ENCODE measurements at regions not wholly inside any gene's neighbourhood (a gene's known extent, or its start where the extent isn't known, plus 50 kb on each side); places are given as distances from the start of the nearest gene placed in this dataset.

DNA sequence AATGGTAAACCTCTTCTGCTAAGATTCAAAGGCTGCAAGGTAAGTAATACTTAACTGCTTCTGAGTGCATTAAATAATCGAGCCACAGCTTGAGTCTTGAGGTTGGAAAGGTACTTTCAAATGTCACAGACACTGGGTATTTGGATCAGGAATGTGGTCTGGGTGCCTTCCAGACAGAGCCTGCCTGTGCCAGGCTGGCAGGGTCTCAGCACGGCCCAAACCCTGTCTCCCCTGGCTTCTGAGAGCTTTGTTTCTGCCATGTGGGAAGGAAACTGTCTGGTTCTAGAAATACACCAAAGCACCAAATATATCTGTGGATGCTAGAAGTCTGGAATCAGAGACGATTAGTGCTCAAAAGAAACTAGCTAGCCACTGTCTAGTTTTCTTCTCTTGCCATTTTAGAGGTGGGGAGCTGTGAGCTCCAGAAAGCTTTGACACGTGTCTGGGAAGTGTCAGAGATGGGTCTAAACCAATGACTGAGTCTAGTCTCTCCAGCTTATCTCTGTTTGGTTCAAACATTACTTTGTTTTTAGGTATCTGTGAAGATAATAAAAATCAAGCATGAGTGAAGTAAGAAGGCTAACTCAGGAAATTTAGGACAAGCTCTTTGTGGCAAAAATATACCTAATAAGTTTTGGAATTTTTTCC, 162.8 kb downstream of the CYP26A1 start:
- no peak overlapping the region for H3K27ac ChIP-seq
- intact Hi-C loops (cut with DNase I): no loop called here
- no peaks in the 10 kb centered on the region for H3K36me3 ChIP-seq
- 36 to 46% methylated on average over 4 of the region's 4 CpGs for WGBS, 2 donors
- ATAC-seq (peak in 4 of 8 donors; percentile 52 to 79 (median 62)), DNase-seq (no peak)
- no peak for TF ChIP-seq CTCF (IDR thresholded peaks at IDR 0.05)
- H3K4me1 ChIP-seq: peaks cover 0 to 15% (median 9%) of the 10 kb centered on the region in 9 donors
- H3K4me3 ChIP-seq: no peak overlapping the region
- H3K9me3 ChIP-seq: no peaks in the 10 kb centered on the region
- H3K27me3 ChIP-seq: no peaks in the 10 kb centered on the region

DNA sequence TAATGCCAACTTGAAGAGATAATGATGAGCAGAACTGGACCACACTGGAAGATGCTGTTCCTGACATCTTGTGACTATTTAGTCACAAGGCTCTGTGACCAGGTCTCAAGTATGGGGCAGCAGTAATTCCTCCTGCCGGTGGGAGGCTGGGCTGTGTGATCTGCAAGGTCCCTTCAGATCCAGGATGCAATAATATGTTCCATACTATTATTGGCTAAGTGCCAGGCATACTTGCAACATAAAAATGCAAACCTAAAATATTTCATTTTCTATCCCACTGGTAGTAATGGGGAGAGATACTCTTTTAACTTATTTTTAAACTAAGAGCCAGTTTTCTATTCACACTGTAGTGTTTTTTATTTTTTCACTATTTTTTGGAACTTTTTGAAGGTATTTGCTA, 171.5 kb downstream of the CYP26A1 start:
- no peak for ATAC-seq
- 17 to 36% methylated on average over 1 of the region's 1 CpG for whole genome bisulfite sequencing, 2 donors
- H3K4me3 ChIP-seq: no peak overlapping the region
- no peak for DNase-seq
- H3K9me3 ChIP-seq: no peaks in the 10 kb centered on the region
- no peak for TF ChIP-seq CTCF (IDR thresholded peaks at IDR 0.05)
- no peaks in the 10 kb centered on the region for H3K4me1 ChIP-seq
- H3K27me3 ChIP-seq: peaks cover 0 to 17% (median 4%) of the 10 kb centered on the region in 7 donors
- H3K27ac ChIP-seq: no peak overlapping the region
- no peaks in the 10 kb centered on the region for H3K36me3 ChIP-seq
- intact Hi-C loops (cut with DNase I): no loop called here

DNA sequence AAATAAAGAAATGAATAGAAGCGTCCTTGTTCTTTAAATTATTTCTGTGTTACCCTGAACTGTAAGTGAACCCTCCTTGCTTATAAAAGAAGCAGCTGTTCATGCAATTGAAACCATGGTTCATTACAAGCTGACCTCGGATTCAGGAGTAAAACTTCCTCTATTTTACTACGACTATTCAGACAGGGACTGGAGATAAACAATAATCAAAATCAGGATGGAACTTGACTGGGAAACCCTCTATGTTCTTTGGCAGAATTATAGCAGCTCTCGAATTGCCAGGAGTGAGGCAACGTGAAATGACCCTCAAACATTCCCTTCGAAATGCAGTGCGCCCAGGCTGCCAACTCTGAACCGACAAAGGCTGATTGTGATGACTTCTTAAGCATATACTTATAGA, 172.1 kb downstream of the CYP26A1 start:
- no peak for TF ChIP-seq CTCF (IDR thresholded peaks at IDR 0.05)
- Histone ChIP-seq H3K4me3 (no peak overlapping the region), H3K36me3 (no peaks in the 10 kb centered on the region), H3K27ac (no peak overlapping the region), H3K27me3 (peaks cover 0 to 19% (median 6%) of the 10 kb centered on the region in 7 donors), H3K9me3 (no peaks in the 10 kb centered on the region), H3K4me1 (no peaks in the 10 kb centered on the region)
- intact Hi-C loops (cut with DNase I): no loop called here
- DNase-seq (no peak), ATAC-seq (no peak)
- WGBS, 2 donors: 47 to 60% methylated on average over 8 of the region's 8 CpGs

DNA sequence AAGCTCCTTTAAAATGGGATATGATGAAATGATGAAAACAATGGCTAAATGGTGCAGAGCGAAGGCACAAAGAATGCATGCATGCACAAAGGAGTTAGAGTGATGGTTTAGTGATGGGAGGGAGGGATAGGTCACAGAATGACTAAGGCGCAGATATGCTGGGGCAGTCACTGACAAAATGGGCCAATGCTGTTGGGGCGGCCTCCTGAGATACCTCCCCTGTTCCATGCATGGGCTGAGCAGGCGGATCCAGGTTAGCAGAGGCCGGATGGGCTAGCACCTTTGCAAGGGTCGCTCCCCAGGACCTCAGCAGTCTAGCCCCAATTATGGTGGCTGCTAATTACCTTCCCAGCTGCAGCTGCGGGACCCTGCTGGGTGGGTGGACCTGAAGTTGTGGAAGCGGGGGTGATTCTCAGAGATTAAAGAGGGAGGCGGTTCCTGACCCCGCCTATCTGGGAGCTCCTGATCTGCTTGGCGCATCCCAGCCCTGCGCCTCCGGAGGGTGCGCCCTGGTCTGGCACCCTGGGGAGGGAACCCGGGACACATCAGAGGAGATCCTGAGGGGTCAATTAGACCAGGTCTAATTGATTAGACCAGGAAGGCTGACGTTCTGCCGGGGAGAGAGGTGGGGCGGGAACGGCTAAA, 175.0 kb downstream of the CYP26A1 start:
- 54 to 57% methylated on average over 19 of the region's 19 CpGs for WGBS, 2 donors

More for the DNA sequence above, 175.0 kb downstream of the CYP26A1 start:
- Histone ChIP-seq H3K9me3 (no peaks in the 10 kb centered on the region), H3K27me3 (peaks cover 0 to 19% (median 6%) of the 10 kb centered on the region in 7 donors), H3K27ac (no peak overlapping the region), H3K36me3 (no peaks in the 10 kb centered on the region), H3K4me3 (no peak overlapping the region), H3K4me1 (no peaks in the 10 kb centered on the region)
- ATAC-seq (no peak), DNase-seq (no peak)
- no peak for TF ChIP-seq CTCF (IDR thresholded peaks at IDR 0.05)
- intact Hi-C loops (cut with DNase I): no loop called here
